K562 (cell line): ENCODE measurements at regions not wholly inside any gene's neighbourhood (a gene's known extent, or its start where the extent isn't known, plus 50 kb on each side); places are given as distances from the start of the nearest gene placed in this dataset.
A peak's percentile ranks its signal among the peaks of the same experiment; 100 is the strongest.

ENCODE experiments used
- ARID1B ChIP-seq: fragments of 450-650 bp; IDR thresholded peaks from 2 replicates; pipeline ENCODE4 v1.6.1; 2016; ENCODE audit warnings: antibody characterized with exemption, mild to moderate bottlenecking, inconsistent platforms
- ATF7 ChIP-seq: fragments of 450-650 bp; IDR thresholded peaks from 2 replicates; pipeline ENCODE4 v1.7.1; 2014; ENCODE audit warnings: mild to moderate bottlenecking, moderate library complexity
- CBX1 ChIP-seq: sonication (generic); IDR thresholded peaks from 2 replicates; pipeline ENCODE4 v1.6.1; 2016; ENCODE audit warnings: antibody characterized with exemption, low read depth, mild to moderate bottlenecking
- DDX20 ChIP-seq: fragments of 450-650 bp; IDR thresholded peaks from 2 replicates; pipeline ENCODE4 v1.6.1; 2016; ENCODE audit warnings: missing genetic modification characterization, low read depth, mild to moderate bottlenecking, missing compliant biosample characterization, moderate library complexity
- EWSR1 ChIP-seq: fragments of 450-650 bp; IDR thresholded peaks from 2 replicates; pipeline ENCODE4 v1.6.1; 2018; ENCODE audit warnings: borderline replicate concordance, mild to moderate bottlenecking, low read depth, moderate library complexity; ENCODE audit not compliant: partially characterized antibody
- FOXK1 ChIP-seq: sonication (generic); formaldehyde crosslinking; IDR thresholded peaks from 2 replicates; pipeline ENCODE4 v1.8.0; 2022; ENCODE audit warnings: missing genetic modification reagents, mild to moderate bottlenecking, borderline replicate concordance
- HDAC6 ChIP-seq: IDR thresholded peaks from 2 replicates; pipeline ENCODE4 v1.6.1; 2012; ENCODE audit warnings: low read depth, mild to moderate bottlenecking, control low read depth, inconsistent platforms, low read length, moderate library complexity
- KLF1 ChIP-seq: fragments of 450-650 bp; IDR thresholded peaks from 2 replicates; pipeline ENCODE4 v1.6.1; 2016; ENCODE audit warnings: missing genetic modification characterization, missing compliant biosample characterization
- MCM3 ChIP-seq: fragments of 450-650 bp; IDR thresholded peaks from 2 replicates; pipeline ENCODE4 v1.6.1; 2016
- MTA1 ChIP-seq: fragments of 450-650 bp; IDR thresholded peaks from 2 replicates; pipeline ENCODE4 v1.6.1; 2017; ENCODE audit warnings: borderline replicate concordance
- NFIX ChIP-seq: fragments of 250-450 bp; sonication (Bioruptor Pico); IDR thresholded peaks from 2 replicates; pipeline ENCODE4 v1.4.0; 2020; ENCODE audit warnings: low read depth, mild to moderate bottlenecking, moderate library complexity
- PML ChIP-seq: IDR thresholded peaks from 2 replicates; pipeline ENCODE4 v1.6.1; 2012; ENCODE audit warnings: low read length, inconsistent platforms
- TEAD4 ChIP-seq, 2 experiments: sonication (generic) in 1 of 2; formaldehyde crosslinking in 1 of 2; IDR thresholded peaks; 2 replicates each; pipeline versions ENCODE4 v1.6.1 to v1.8.0; 2012 to 2022; ENCODE audit warnings: borderline replicate concordance in 1 of 2, inconsistent platforms in 1 of 2, low read length in 1 of 2, mild to moderate bottlenecking in 1 of 2, missing genetic modification reagents in 1 of 2
- TRIM24 ChIP-seq, 2 experiments: fragments of 450-650 bp; IDR thresholded peaks; 2 replicates each; pipeline ENCODE4 v1.6.1; 2016
- TF ChIP-seq, protein P1 (sequence below): fragments of 450-650 bp; formaldehyde crosslinking; conservative IDR thresholded peaks from 2 replicates; pipeline ENCODE4 v1.4.0; 2022; ENCODE audit warnings: mild to moderate bottlenecking, missing genetic modification characterization
- TF ChIP-seq, protein P2 (sequence below): fragments of 250-450 bp; sonication (Bioruptor Pico); IDR thresholded peaks from 2 replicates; pipeline ENCODE4 v1.4.0; 2020; ENCODE audit warnings: mild to moderate bottlenecking
- TF ChIP-seq, protein P3 (sequence below): fragments of 150-350 bp; conservative IDR thresholded peaks from 2 replicates; pipeline ENCODE4 v1.6.1; 2014; ENCODE audit warnings: low read length
- TF ChIP-seq, protein P4 (sequence below): IDR thresholded peaks from 2 replicates; pipeline ENCODE4 v1.6.1; 2014; ENCODE audit warnings: antibody characterized with exemption
- TF ChIP-seq, protein P5 (sequence below), 3 experiments: fragments of 200-800 bp in 1 of 3; fragments of 250-450 bp in 1 of 3; fragments of 450-650 bp in 1 of 3; sonication (Bioruptor Pico) in 1 of 3; sonication (Bioruptor generic) in 1 of 3; formaldehyde crosslinking in 1 of 3; IDR thresholded peaks; 2 replicates each; pipeline versions ENCODE4 v1.6.1 to v1.8.0; 2016 to 2022; ENCODE audit warnings: mild to moderate bottlenecking in 2 of 3, missing genetic modification characterization in 2 of 3, missing compliant biosample characterization in 1 of 3, moderate library complexity in 1 of 3

DNA sequence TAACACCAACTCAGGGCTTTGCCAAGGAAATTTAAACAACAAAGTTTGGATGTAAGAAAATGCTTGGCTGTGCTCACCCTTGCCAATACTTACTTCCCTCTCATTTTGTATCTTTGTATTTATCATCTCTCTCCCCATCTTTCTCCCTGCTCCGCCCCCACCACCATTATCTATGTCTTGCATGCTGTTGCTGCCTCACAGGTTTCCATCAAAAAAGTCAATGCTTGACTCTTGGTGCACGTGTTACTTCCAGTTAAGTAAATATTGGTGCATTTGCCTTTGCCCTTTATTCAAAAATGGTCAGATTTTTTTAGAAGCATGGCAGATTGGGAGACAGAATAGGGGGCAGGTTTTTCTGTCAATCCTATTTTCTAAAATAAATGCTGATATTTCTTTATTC, 626.0 kb downstream of the ACTR3B start (continued):
- TF ChIP-seq MCM3 (no peak), FOXK1 (CRISPR knock-in tag) (no peak), MTA1 (no peak), NFIX (CRISPR knock-in tag) (no peak), KLF1 (tag) (no peak), ARID1B (peak; percentile 86), ATF7 (no peak), TEAD4 (IDR thresholded peaks at IDR 0.05; ENCODE audit: low read length) (peak; percentile 88), TEAD4 (CRISPR knock-in tag; IDR thresholded peaks at IDR 0.05; ENCODE audit: borderline replicate concordance) (no peak), DDX20 (tag) (no peak), HDAC6 (no peak), CBX1 (no peak), EWSR1 (no peak), PML (peak; percentile 56), TRIM24 (IDR thresholded peaks at IDR 0.05) (0 out of 4 replicates have a peak, but pooled peaks of 1 of the 2 experiments have one; percentile 38)
- TF ChIP-seq, protein P1, sequence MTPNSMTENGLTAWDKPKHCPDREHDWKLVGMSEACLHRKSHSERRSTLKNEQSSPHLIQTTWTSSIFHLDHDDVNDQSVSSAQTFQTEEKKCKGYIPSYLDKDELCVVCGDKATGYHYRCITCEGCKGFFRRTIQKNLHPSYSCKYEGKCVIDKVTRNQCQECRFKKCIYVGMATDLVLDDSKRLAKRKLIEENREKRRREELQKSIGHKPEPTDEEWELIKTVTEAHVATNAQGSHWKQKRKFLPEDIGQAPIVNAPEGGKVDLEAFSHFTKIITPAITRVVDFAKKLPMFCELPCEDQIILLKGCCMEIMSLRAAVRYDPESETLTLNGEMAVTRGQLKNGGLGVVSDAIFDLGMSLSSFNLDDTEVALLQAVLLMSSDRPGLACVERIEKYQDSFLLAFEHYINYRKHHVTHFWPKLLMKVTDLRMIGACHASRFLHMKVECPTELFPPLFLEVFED (CRISPR knock-in tag) = no peak
- TF ChIP-seq, protein P2, sequence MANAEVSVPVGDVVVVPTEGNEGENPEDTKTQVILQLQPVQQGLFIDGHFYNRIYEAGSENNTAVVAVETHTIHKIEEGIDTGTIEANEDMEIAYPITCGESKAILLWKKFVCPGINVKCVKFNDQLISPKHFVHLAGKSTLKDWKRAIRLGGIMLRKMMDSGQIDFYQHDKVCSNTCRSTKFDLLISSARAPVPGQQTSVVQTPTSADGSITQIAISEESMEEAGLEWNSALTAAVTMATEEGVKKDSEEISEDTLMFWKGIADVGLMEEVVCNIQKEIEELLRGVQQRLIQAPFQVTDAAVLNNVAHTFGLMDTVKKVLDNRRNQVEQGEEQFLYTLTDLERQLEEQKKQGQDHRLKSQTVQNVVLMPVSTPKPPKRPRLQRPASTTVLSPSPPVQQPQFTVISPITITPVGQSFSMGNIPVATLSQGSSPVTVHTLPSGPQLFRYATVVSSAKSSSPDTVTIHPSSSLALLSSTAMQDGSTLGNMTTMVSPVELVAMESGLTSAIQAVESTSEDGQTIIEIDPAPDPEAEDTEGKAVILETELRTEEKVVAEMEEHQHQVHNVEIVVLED (CRISPR knock-in tag) = no peak
- TF ChIP-seq, protein P3, sequence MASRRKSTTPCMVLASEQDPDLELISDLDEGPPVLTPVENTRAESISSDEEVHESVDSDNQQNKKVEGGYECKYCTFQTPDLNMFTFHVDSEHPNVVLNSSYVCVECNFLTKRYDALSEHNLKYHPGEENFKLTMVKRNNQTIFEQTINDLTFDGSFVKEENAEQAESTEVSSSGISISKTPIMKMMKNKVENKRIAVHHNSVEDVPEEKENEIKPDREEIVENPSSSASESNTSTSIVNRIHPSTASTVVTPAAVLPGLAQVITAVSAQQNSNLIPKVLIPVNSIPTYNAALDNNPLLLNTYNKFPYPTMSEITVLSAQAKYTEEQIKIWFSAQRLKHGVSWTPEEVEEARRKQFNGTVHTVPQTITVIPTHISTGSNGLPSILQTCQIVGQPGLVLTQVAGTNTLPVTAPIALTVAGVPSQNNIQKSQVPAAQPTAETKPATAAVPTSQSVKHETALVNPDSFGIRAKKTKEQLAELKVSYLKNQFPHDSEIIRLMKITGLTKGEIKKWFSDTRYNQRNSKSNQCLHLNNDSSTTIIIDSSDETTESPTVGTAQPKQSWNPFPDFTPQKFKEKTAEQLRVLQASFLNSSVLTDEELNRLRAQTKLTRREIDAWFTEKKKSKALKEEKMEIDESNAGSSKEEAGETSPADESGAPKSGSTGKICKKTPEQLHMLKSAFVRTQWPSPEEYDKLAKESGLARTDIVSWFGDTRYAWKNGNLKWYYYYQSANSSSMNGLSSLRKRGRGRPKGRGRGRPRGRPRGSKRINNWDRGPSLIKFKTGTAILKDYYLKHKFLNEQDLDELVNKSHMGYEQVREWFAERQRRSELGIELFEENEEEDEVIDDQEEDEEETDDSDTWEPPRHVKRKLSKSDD = no peak
- TF ChIP-seq, protein P4, sequence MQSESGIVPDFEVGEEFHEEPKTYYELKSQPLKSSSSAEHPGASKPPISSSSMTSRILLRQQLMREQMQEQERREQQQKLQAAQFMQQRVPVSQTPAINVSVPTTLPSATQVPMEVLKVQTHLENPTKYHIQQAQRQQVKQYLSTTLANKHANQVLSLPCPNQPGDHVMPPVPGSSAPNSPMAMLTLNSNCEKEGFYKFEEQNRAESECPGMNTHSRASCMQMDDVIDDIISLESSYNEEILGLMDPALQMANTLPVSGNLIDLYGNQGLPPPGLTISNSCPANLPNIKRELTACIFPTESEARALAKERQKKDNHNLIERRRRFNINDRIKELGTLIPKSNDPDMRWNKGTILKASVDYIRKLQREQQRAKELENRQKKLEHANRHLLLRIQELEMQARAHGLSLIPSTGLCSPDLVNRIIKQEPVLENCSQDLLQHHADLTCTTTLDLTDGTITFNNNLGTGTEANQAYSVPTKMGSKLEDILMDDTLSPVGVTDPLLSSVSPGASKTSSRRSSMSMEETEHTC = peak; percentile 15; the same call in 1 of the 2 replicates
- TF ChIP-seq, protein P5, sequence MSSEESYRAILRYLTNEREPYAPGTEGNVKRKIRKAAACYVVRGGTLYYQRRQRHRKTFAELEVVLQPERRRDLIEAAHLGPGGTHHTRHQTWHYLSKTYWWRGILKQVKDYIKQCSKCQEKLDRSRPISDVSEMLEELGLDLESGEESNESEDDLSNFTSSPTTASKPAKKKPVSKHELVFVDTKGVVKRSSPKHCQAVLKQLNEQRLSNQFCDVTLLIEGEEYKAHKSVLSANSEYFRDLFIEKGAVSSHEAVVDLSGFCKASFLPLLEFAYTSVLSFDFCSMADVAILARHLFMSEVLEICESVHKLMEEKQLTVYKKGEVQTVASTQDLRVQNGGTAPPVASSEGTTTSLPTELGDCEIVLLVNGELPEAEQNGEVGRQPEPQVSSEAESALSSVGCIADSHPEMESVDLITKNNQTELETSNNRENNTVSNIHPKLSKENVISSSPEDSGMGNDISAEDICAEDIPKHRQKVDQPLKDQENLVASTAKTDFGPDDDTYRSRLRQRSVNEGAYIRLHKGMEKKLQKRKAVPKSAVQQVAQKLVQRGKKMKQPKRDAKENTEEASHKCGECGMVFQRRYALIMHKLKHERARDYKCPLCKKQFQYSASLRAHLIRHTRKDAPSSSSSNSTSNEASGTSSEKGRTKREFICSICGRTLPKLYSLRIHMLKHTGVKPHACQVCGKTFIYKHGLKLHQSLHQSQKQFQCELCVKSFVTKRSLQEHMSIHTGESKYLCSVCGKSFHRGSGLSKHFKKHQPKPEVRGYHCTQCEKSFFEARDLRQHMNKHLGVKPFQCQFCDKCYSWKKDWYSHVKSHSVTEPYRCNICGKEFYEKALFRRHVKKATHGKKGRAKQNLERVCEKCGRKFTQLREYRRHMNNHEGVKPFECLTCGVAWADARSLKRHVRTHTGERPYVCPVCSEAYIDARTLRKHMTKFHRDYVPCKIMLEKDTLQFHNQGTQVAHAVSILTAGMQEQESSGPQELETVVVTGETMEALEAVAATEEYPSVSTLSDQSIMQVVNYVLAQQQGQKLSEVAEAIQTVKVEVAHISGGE (CRISPR knock-in tag; IDR thresholded peaks at IDR 0.05) = no peak
